22Rv1 (cell line): ENCODE measurements at regions not wholly inside any gene's neighbourhood (a gene's known extent, or its start where the extent isn't known, plus 50 kb on each side); places are given as distances from the start of the nearest gene placed in this dataset.
"Not testable (repeated sequence)": the region's sequence is repeated elsewhere in the genome, so short reads cannot be mapped to it uniquely, and the experiment has no call there.

Experiments
- ZFX ChIP-seq: fragments of 450-650 bp; IDR thresholded peaks from 2 replicates; pipeline ENCODE4 v1.6.1; 2017; ENCODE audit warnings: antibody characterized with exemption, borderline replicate concordance
- TF ChIP-seq, protein P1 (sequence below): fragments of 450-650 bp; IDR thresholded peaks from 2 replicates; pipeline ENCODE4 v1.5.1; 2017; ENCODE audit warnings: mild to moderate bottlenecking

- TF ChIP-seq, protein P1, sequence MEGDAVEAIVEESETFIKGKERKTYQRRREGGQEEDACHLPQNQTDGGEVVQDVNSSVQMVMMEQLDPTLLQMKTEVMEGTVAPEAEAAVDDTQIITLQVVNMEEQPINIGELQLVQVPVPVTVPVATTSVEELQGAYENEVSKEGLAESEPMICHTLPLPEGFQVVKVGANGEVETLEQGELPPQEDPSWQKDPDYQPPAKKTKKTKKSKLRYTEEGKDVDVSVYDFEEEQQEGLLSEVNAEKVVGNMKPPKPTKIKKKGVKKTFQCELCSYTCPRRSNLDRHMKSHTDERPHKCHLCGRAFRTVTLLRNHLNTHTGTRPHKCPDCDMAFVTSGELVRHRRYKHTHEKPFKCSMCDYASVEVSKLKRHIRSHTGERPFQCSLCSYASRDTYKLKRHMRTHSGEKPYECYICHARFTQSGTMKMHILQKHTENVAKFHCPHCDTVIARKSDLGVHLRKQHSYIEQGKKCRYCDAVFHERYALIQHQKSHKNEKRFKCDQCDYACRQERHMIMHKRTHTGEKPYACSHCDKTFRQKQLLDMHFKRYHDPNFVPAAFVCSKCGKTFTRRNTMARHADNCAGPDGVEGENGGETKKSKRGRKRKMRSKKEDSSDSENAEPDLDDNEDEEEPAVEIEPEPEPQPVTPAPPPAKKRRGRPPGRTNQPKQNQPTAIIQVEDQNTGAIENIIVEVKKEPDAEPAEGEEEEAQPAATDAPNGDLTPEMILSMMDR = not testable (repeated sequence)
- TF ChIP-seq ZFX = not testable (repeated sequence)
Measured at GRCh38 chrY:26363442-26363841, 741.5 kb downstream of the CDY1 start.
